CD14-positive monocyte (primary cell): ENCODE measurements at regions not wholly inside any gene's neighbourhood (a gene's known extent, or its start where the extent isn't known, plus 50 kb on each side); places are given as distances from the start of the nearest gene placed in this dataset.

Experiments used
- DNase-seq, 3 donors: peaks; one replicate each; pipeline ENCODE4 v3.0.0-alpha.2; 2011 to 2022
- H2AFZ ChIP-seq: 2 replicates; pipeline ENCODE4 v1.6.0; 2012; ENCODE audit warnings: mild to moderate bottlenecking, low read depth, low read length, inconsistent platforms; ENCODE audit not compliant: insufficient read depth, poor library complexity, severe bottlenecking
- H3K27ac ChIP-seq, 2 donors: 1 replicate in 1 of 2; 2 replicates in 1 of 2; pipeline ENCODE4 v1.5.1; 2012 to 2013; ENCODE audit warnings: low read length in 2 of 2, control low read depth in 1 of 2, inconsistent platforms in 1 of 2, low read depth in 1 of 2, mild to moderate bottlenecking in 1 of 2
- H3K27me3 ChIP-seq, 2 donors: one replicate each; pipeline versions ENCODE4 v1.6.0 to v1.6.1; 2011 to 2013; ENCODE audit warnings: low read length in 2 of 2; ENCODE audit not compliant: control insufficient read depth in 2 of 2, insufficient read depth in 2 of 2
- H3K36me3 ChIP-seq, 2 donors: replicated peaks in 1 of 2; 1 replicate in 1 of 2; 2 replicates in 1 of 2; pipeline versions ENCODE4 v1.5.1 to v1.6.1; 2012 to 2013; ENCODE audit warnings: low read length in 2 of 2, control low read depth in 1 of 2, inconsistent platforms in 1 of 2, mild to moderate bottlenecking in 1 of 2; ENCODE audit not compliant: insufficient read depth in 2 of 2, control insufficient read depth in 1 of 2
- H3K4me1 ChIP-seq, 2 donors: 1 replicate in 1 of 2; 2 replicates in 1 of 2; pipeline versions ENCODE4 v1.5.1 to v1.6.1; 2012 to 2013; ENCODE audit warnings: low read length in 2 of 2, control low read depth in 1 of 2, inconsistent platforms in 1 of 2, mild to moderate bottlenecking in 1 of 2, moderate library complexity in 1 of 2; ENCODE audit not compliant: insufficient read depth in 2 of 2, control insufficient read depth in 1 of 2
- H3K4me2 ChIP-seq: replicated peaks from 2 replicates; pipeline ENCODE3; 2012; ENCODE audit warnings: low read length, moderate library complexity, mild to moderate bottlenecking; ENCODE audit not compliant: poor library complexity, severe bottlenecking; ENCODE audit errors: extremely low read depth
- H3K4me3 ChIP-seq, 3 experiments: fragments of 200-600 bp in 1 of 3; sonication (generic) in 1 of 3; replicated peaks in 1 of 3; 1 replicate in 2 of 3; 2 replicates in 1 of 3; pipeline ENCODE4 v1.5.1; 2011 to 2013; ENCODE audit warnings: low read length in 3 of 3, mild to moderate bottlenecking in 3 of 3, control low read depth in 2 of 3, low read depth in 2 of 3, inconsistent platforms in 1 of 3, moderate library complexity in 1 of 3
- H3K79me2 ChIP-seq: 2 replicates; pipeline ENCODE4 v1.6.0; 2012; ENCODE audit warnings: mild to moderate bottlenecking, control low read depth, inconsistent platforms, low read length, moderate library complexity; ENCODE audit not compliant: insufficient read depth
- H3K9ac ChIP-seq: 2 replicates; pipeline ENCODE4 v1.6.0; 2017; ENCODE audit warnings: low read length, mild to moderate bottlenecking; ENCODE audit not compliant: insufficient read depth, poor library complexity, severe bottlenecking
- H3K9me3 ChIP-seq, 2 donors: replicated peaks in 1 of 2; 1 replicate in 1 of 2; 2 replicates in 1 of 2; pipeline versions ENCODE4 v1.5.1 to v1.6.1; 2012 to 2013; ENCODE audit warnings: low read length in 2 of 2, control low read depth in 1 of 2; ENCODE audit not compliant: control insufficient read depth in 1 of 2, insufficient read depth in 1 of 2
- H4K20me1 ChIP-seq: 2 replicates; pipeline ENCODE4 v1.6.0; 2012; ENCODE audit warnings: mild to moderate bottlenecking, low read length, control low read depth, moderate library complexity; ENCODE audit not compliant: insufficient read depth
- H3K27ac Mint-ChIP-seq, 7 donors: one replicate each; pipeline ENCODE4 v1.8.0; 2020; ENCODE audit warnings: mild to moderate bottlenecking in 7 of 7, mixed read lengths in 7 of 7, moderate library complexity in 6 of 7, inconsistent platforms in 2 of 7
- H3K27me3 Mint-ChIP-seq, 3 donors: one replicate each; pipeline ENCODE4 v1.8.0; 2021 to 2022; ENCODE audit warnings: low read depth in 3 of 3, mild to moderate bottlenecking in 3 of 3, mixed read lengths in 3 of 3, moderate library complexity in 3 of 3, inconsistent platforms in 1 of 3
- H3K36me3 Mint-ChIP-seq, 2 donors: one replicate each; pipeline ENCODE4 v1.8.0; 2020; ENCODE audit warnings: mixed read lengths in 2 of 2, inconsistent platforms in 1 of 2, mild to moderate bottlenecking in 1 of 2
- H3K4me1 Mint-ChIP-seq: one replicate; pipeline ENCODE4 v1.8.0; 2020; ENCODE audit warnings: mild to moderate bottlenecking, mixed read lengths
- H3K4me3 Mint-ChIP-seq, 2 donors: one replicate each; pipeline ENCODE4 v1.8.0; 2020; ENCODE audit warnings: mild to moderate bottlenecking in 2 of 2, mixed read lengths in 2 of 2, moderate library complexity in 1 of 2
- H3K9me3 Mint-ChIP-seq, 7 donors: one replicate each; pipeline ENCODE4 v1.8.0; 2020 to 2022; ENCODE audit warnings: mixed read lengths in 7 of 7, mild to moderate bottlenecking in 6 of 7, moderate library complexity in 6 of 7, inconsistent platforms in 2 of 7
- WGBS: methylation state at CpG from one replicate; pipeline ENCODE4 v1.1.5; 2013; ENCODE audit warnings: missing lambda C conversion rate; ENCODE audit not compliant: insufficient coverage; 5-methylcytosine and 5-hydroxymethylcytosine counted together
- intact Hi-C, 2 donors: fragments of 100-400 bp; cut with micrococcal nuclease; formaldehyde crosslinking; loops; one replicate each; pipeline versions ENCODE4 v1.15.0 to v1.15.1; 2023
- TF ChIP-seq, protein P1 (sequence below): fragments of 200-600 bp; IDR thresholded peaks from one replicate; pipeline ENCODE4 v1.8.0; 2022; ENCODE audit warnings: antibody characterized with exemption, mild to moderate bottlenecking

- DNase-seq, result no peak
- no peaks in the 10 kb centered on the region for H3K27me3 ChIP-seq
- no peaks in the 10 kb centered on the region for H4K20me1 ChIP-seq
- no peak overlapping the region for H3K9ac ChIP-seq
- Mint-ChIP-seq H3K27me3 (peaks cover 0 to 2% (median 0%) of the 10 kb centered on the region in 3 donors), H3K27ac (no peak overlapping the region), H3K4me3 (no peak overlapping the region), H3K36me3 (no peaks in the 10 kb centered on the region), H3K9me3 (peaks cover 0 to 7% (median 0%) of the 10 kb centered on the region in 7 donors), H3K4me1 (no peaks in the 10 kb centered on the region)
- TF ChIP-seq, protein P1, sequence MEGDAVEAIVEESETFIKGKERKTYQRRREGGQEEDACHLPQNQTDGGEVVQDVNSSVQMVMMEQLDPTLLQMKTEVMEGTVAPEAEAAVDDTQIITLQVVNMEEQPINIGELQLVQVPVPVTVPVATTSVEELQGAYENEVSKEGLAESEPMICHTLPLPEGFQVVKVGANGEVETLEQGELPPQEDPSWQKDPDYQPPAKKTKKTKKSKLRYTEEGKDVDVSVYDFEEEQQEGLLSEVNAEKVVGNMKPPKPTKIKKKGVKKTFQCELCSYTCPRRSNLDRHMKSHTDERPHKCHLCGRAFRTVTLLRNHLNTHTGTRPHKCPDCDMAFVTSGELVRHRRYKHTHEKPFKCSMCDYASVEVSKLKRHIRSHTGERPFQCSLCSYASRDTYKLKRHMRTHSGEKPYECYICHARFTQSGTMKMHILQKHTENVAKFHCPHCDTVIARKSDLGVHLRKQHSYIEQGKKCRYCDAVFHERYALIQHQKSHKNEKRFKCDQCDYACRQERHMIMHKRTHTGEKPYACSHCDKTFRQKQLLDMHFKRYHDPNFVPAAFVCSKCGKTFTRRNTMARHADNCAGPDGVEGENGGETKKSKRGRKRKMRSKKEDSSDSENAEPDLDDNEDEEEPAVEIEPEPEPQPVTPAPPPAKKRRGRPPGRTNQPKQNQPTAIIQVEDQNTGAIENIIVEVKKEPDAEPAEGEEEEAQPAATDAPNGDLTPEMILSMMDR, result no peak
- H3K4me3 ChIP-seq, result no peak overlapping the region
- no peak overlapping the region for H3K27ac ChIP-seq
- H3K4me2 ChIP-seq, result no peak overlapping the region
- no peaks in the 10 kb centered on the region for H3K4me1 ChIP-seq
- intact Hi-C loops, result no loop called here
- no peaks in the 10 kb centered on the region for H3K9me3 ChIP-seq
- H3K36me3 ChIP-seq, result no peaks in the 10 kb centered on the region
- H3K79me2 ChIP-seq, result no peaks in the 10 kb centered on the region
- 82% methylated on average over 1 of the region's 4 CpGs for WGBS
- no peak overlapping the region for H2AFZ ChIP-seq
These were observed 108.3 kb downstream of the MTERF1 start for GRCh38 chr7:91771921-91772815.

GRCh38 chr7:91776171-91776570, 104.3 kb downstream of the MTERF1 start:
- intact Hi-C loops, result no loop called here
- DNase-seq, result no peak
- Histone ChIP-seq H3K9ac (no peak overlapping the region), H3K4me2 (no peak overlapping the region), H3K4me1 (no peaks in the 10 kb centered on the region), H3K79me2 (no peaks in the 10 kb centered on the region), H3K9me3 (no peaks in the 10 kb centered on the region), H4K20me1 (no peaks in the 10 kb centered on the region), H3K4me3 (no peak overlapping the region), H3K27me3 (no peaks in the 10 kb centered on the region), H3K27ac (no peak overlapping the region), H2AFZ (no peak overlapping the region), H3K36me3 (no peaks in the 10 kb centered on the region)
- no peak overlapping the region for H3K4me3 Mint-ChIP-seq
- no peak overlapping the region for H3K27ac Mint-ChIP-seq
- WGBS, result 100% methylated on average over 1 of the region's 2 CpGs
- H3K36me3 Mint-ChIP-seq, result no peaks in the 10 kb centered on the region
- H3K27me3 Mint-ChIP-seq, result no peaks in the 10 kb centered on the region
- no peaks in the 10 kb centered on the region for H3K4me1 Mint-ChIP-seq
- TF ChIP-seq, protein P1, result no peak
- peaks cover 0 to 4% (median 0%) of the 10 kb centered on the region in 7 donors for H3K9me3 Mint-ChIP-seq
